K562 (cell line): ENCODE measurements at regions not wholly inside any gene's neighbourhood (a gene's known extent, or its start where the extent isn't known, plus 50 kb on each side); places are given as distances from the start of the nearest gene placed in this dataset.

Source experiments
- ATAC-seq: fragments of 200-7000 bp; cut with Tn5 transposase; 3 replicates; pipeline ENCODE4 v1.9.1; 2020; ENCODE audit warnings: moderate library complexity
- BruUV-seq: library from RNA; stranded (reverse); fragments of 400-500 nt; replicated peaks from 2 replicates; lab custom pipeline; 2021; lab: Mats Ljungman, UMichigan
- CTCF ChIA-PET: fragments of 300-600 bp; formaldehyde crosslinking; extraction: SDS; loops from one replicate; lab custom pipeline; 2021; ENCODE audit warnings: low intra/inter-chr PET ratio; lab: Yijun Ruan, JAX
- POLR2A ChIA-PET: fragments of 300-600, 350-650 bp; sonication (Branson Sonifier 250); formaldehyde crosslinking; extraction: SDS; loops from one replicate; lab custom pipeline; 2021; ENCODE audit warnings: antibody characterized with exemption, inconsistent platforms; lab: Yijun Ruan, JAX
- DNase-seq, 4 experiments: peaks; one replicate each; pipeline versions ENCODE4 v3.0.0 to v3.0.0-alpha.2; 2011 to 2018; ENCODE audit warnings: low spot score in 3 of 4, mixed read lengths in 3 of 4; ENCODE audit errors: extremely low read depth in 1 of 4
- FAIRE-seq: peaks from 2 replicates; lab custom pipeline; 2011; peaks lifted over from hg19 to GRCh38; lab: Jason Lieb, UNC
- H2AFZ ChIP-seq: 2 replicates; pipeline ENCODE4 v1.6.0; 2011; ENCODE audit warnings: low read depth, low read length, control low read depth, inconsistent platforms
- H3K27ac ChIP-seq: fragments of 200-600 bp; 3 replicates; pipeline ENCODE4 v1.8.0; 2011; ENCODE audit warnings: low read depth, mild to moderate bottlenecking, control low read depth, inconsistent platforms, low read length, moderate library complexity, mixed read lengths; ENCODE audit errors: extremely low read depth
- H3K27me3 ChIP-seq, 2 experiments: fragments of 300-600 bp in 1 of 2; 2 replicates in 1 of 2; 3 replicates in 1 of 2; pipeline versions ENCODE4 v1.6.0 to v1.8.0; 2011; ENCODE audit warnings: inconsistent platforms in 2 of 2, low read length in 2 of 2, mild to moderate bottlenecking in 1 of 2, mixed read lengths in 1 of 2, moderate library complexity in 1 of 2; ENCODE audit not compliant: control insufficient read depth in 2 of 2, insufficient read depth in 2 of 2
- H3K36me3 ChIP-seq: fragments of 300-600 bp; 3 replicates; pipeline ENCODE4 v1.8.0; 2011; ENCODE audit warnings: mild to moderate bottlenecking, low read length, inconsistent platforms; ENCODE audit not compliant: control insufficient read depth, insufficient read depth
- H3K4me1 ChIP-seq, 2 experiments: fragments of 200-600 bp in 1 of 2; replicated peaks in 1 of 2; 2 replicates in 1 of 2; 3 replicates in 1 of 2; pipeline versions ENCODE4 v1.5.1 to v1.8.0; 2011; ENCODE audit warnings: inconsistent platforms in 2 of 2, low read length in 2 of 2, mild to moderate bottlenecking in 1 of 2, mixed read lengths in 1 of 2, moderate library complexity in 1 of 2; ENCODE audit not compliant: control insufficient read depth in 2 of 2, insufficient read depth in 2 of 2
- H3K4me2 ChIP-seq: 2 replicates; pipeline ENCODE4 v1.6.1; 2011; ENCODE audit warnings: low read length, control low read depth, inconsistent platforms, mixed read lengths; ENCODE audit not compliant: insufficient read depth
- H3K4me3 ChIP-seq: fragments of 200-600 bp; sonication (generic), shearing (Covaris generic); 2 replicates; pipeline ENCODE4 v1.5.1; 2016; ENCODE audit warnings: control low read depth, inconsistent platforms
- H3K79me2 ChIP-seq: fragments of 200-600 bp; 3 replicates; pipeline ENCODE4 v1.8.0; 2011; ENCODE audit warnings: low read length, inconsistent platforms; ENCODE audit not compliant: control insufficient read depth, insufficient read depth
- H3K9ac ChIP-seq, 2 experiments: 2 replicates each; pipeline versions ENCODE4 v1.6.0 to v1.6.1; 2011; ENCODE audit warnings: low read depth in 2 of 2, low read length in 2 of 2, control low read depth in 1 of 2, inconsistent platforms in 1 of 2, mild to moderate bottlenecking in 1 of 2, mixed read lengths in 1 of 2; ENCODE audit not compliant: insufficient read depth in 1 of 2
- H3K9me1 ChIP-seq: one replicate; pipeline ENCODE4 v1.6.0; 2011; ENCODE audit warnings: inconsistent platforms, mild to moderate bottlenecking, low read length, moderate library complexity; ENCODE audit not compliant: control insufficient read depth, insufficient read depth
- H3K9me3 ChIP-seq: replicated peaks from 2 replicates; pipeline ENCODE4 v1.5.1; 2011; ENCODE audit warnings: low read depth, low read length, inconsistent platforms; ENCODE audit not compliant: control insufficient read depth, insufficient read depth
- H4K20me1 ChIP-seq: replicated peaks from 2 replicates; pipeline ENCODE4 v1.6.1; 2011; ENCODE audit warnings: low read length, inconsistent platforms, mixed read lengths; ENCODE audit not compliant: control insufficient read depth, insufficient read depth
- DNMT1 ChIP-seq: fragments of 450-650 bp; IDR thresholded peaks from 2 replicates; pipeline ENCODE4 v1.6.1; 2016; ENCODE audit warnings: antibody characterized with exemption, mild to moderate bottlenecking
- LEF1 ChIP-seq: fragments of 450-650 bp; IDR thresholded peaks from 2 replicates; pipeline ENCODE4 v1.6.1; 2016; ENCODE audit warnings: mild to moderate bottlenecking
- PHB ChIP-seq: fragments of 250-450 bp; sonication (Bioruptor Pico); IDR thresholded peaks from 2 replicates; pipeline ENCODE4 v1.5.0; 2021
- POLR2G ChIP-seq: fragments of 200-400 bp; formaldehyde crosslinking; IDR thresholded peaks from 2 replicates; pipeline ENCODE4 v1.6.1; 2017; ENCODE audit warnings: low read depth, mild to moderate bottlenecking, antibody characterized with exemption, low read length, moderate library complexity
- RBM22 ChIP-seq: fragments of 200-400 bp; formaldehyde crosslinking; IDR thresholded peaks from 2 replicates; pipeline ENCODE4 v1.6.1; 2018; ENCODE audit warnings: low read length, low read depth; ENCODE audit not compliant: poor library complexity, severe bottlenecking
- RHOXF2B ChIP-seq: fragments of 250-450 bp; sonication (Bioruptor Pico); conservative IDR thresholded peaks from 2 replicates; pipeline ENCODE4 v1.5.1; 2021
- SMARCC2 ChIP-seq: fragments of 450-650 bp; IDR thresholded peaks from 2 replicates; pipeline ENCODE4 v1.6.1; 2017; ENCODE audit warnings: antibody characterized with exemption, moderate library complexity, mild to moderate bottlenecking, low read depth
- YBX1 ChIP-seq: fragments of 450-650 bp; IDR thresholded peaks from 2 replicates; pipeline ENCODE4 v1.7.1; 2016; ENCODE audit warnings: mild to moderate bottlenecking
- WGBS: fragments of 100-300 bp; shearing (Covaris generic); methylation state at CpG from one replicate; pipeline ENCODE4 v1.1.6; 2016; ENCODE audit warnings: low coverage, mixed read lengths; ENCODE audit not compliant: insufficient coverage; ENCODE audit errors: missing lambda C conversion rate; 5-methylcytosine and 5-hydroxymethylcytosine counted together
- in situ Hi-C: fragments of 300-500 bp; cut with MboI; formaldehyde crosslinking; loops from 4 replicates; pipeline ENCODE4 v1.15.0; 2018; ENCODE audit warnings: inconsistent platforms, mixed read lengths
- intact Hi-C: fragments of 100-400 bp; cut with micrococcal nuclease; formaldehyde crosslinking; loops from 2 replicates; pipeline ENCODE4 v1.14.2; 2022

DNA sequence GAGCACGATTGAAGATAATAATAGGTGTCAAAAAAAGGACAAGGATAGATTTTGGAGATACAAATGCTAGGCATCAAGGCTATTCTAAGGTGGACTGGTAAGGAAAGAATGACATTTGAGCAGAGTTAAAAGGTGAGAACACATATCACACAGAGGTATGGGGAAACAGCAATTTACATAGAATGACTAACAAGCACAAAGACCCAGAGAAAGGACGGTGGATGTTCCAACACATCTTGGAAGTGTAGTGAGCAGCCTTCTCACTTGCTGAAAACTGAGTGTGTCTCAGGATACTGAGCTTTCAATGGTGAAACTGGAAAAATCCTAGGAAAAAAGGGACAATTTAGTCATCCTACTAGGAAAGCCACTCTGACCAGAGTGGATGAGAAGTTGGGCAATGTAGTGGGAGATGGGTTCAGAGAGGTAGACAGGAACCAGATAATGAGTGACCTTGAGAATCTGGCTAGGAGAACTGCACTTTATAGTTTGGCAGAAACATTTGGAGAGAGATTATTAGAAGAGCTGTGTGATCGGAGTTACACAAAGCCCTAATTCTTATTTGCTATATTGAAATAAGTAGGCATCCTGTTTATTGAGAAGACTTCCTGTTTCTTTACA is 706.0 kb downstream of the KCNA4 start:
- Histone ChIP-seq H3K79me2 (no peaks in the 10 kb centered on the region), H3K27ac (no peak overlapping the region), H3K36me3 (no peaks in the 10 kb centered on the region), H3K27me3 (no peaks in the 10 kb centered on the region), H3K4me2 (no peak overlapping the region), H3K9me3 (no peaks in the 10 kb centered on the region), H4K20me1 (no peaks in the 10 kb centered on the region), H3K9ac (no peak overlapping the region), H3K4me3 (no peak overlapping the region), H3K9me1 (no peaks in the 10 kb centered on the region), H3K4me1 (no peaks in the 10 kb centered on the region), H2AFZ (no peak overlapping the region)
- no peak for FAIRE-seq
- ChIA-PET CTCF (no interaction called here), POLR2A (no interaction called here)
- 0% methylated on average over 3 of the region's 3 CpGs for WGBS
- in situ Hi-C loops, result no loop called here
- no peak for ATAC-seq
- intact Hi-C loops, result no loop called here
- no TSS peak for BruUV-seq
- TF ChIP-seq SMARCC2 (no peak), LEF1 (no peak)
- DNase-seq, result no peak

DNA sequence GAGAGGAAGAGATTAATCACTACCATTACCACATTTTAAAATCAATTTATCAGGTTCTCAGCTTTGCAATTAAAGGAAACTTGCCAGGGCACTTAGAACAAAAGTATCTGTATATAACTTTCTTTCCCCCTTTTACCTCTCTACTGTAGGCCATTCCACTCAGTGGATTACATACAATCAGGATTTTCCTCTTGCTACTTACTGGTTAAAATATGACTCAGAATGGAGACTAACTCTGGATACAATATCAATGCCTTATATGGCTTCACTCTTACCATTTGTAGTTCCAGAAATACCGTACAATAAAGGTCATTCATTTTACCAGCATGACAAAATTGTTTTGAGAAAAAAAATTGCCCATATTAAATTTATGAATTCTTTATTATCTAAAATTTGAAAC is 706.8 kb downstream of the KCNA4 start:
- no peak overlapping the region for H3K4me2 ChIP-seq
- WGBS, result 0% methylated on average over 1 of the region's 1 CpG
- TF ChIP-seq YBX1 (no peak), RHOXF2B (CRISPR knock-in tag) (no peak), RBM22 (no peak), DNMT1 (no peak), POLR2G (no peak), PHB (CRISPR knock-in tag) (no peak)
- TF ChIP-seq, all 486 proteins: peak for 0
- CTCF ChIA-PET, result no interaction called here
- H3K4me1 ChIP-seq, result no peaks in the 10 kb centered on the region
- no peaks in the 10 kb centered on the region for H3K9me1 ChIP-seq
- H3K36me3 ChIP-seq, result no peaks in the 10 kb centered on the region
- no peaks in the 10 kb centered on the region for H3K9me3 ChIP-seq
- BruUV-seq, result no TSS peak
- no peak overlapping the region for H3K27ac ChIP-seq
- no peak overlapping the region for H2AFZ ChIP-seq
- in situ Hi-C loops, result no loop called here
- no peaks in the 10 kb centered on the region for H4K20me1 ChIP-seq
- intact Hi-C loops, result no loop called here
- FAIRE-seq (no peak), ATAC-seq (no peak), DNase-seq (no peak)
- no peaks in the 10 kb centered on the region for H3K27me3 ChIP-seq
- no peak overlapping the region for H3K4me3 ChIP-seq
- no peak overlapping the region for H3K9ac ChIP-seq
- H3K79me2 ChIP-seq, result no peaks in the 10 kb centered on the region
- POLR2A ChIA-PET, result no interaction called here
